HepG2 (cell line): ENCODE measurements at regions not wholly inside any gene's neighbourhood (a gene's known extent, or its start where the extent isn't known, plus 50 kb on each side); places are given as distances from the start of the nearest gene placed in this dataset.

Source experiments
- MED1 ChIP-seq: sonication (generic); formaldehyde crosslinking; IDR thresholded peaks from 2 replicates; pipeline ENCODE4 v1.4.0; 2020; ENCODE audit warnings: missing genetic modification reagents
- MTA3 ChIP-seq: sonication (generic); formaldehyde crosslinking; IDR thresholded peaks from 2 replicates; pipeline ENCODE4 v1.4.0; 2020; ENCODE audit warnings: missing genetic modification reagents
- NR2F1 ChIP-seq, 2 experiments: fragments of 450-650 bp in 1 of 2; formaldehyde crosslinking in 1 of 2; IDR thresholded peaks; 2 replicates each; pipeline versions ENCODE4 v1.5.0 to v1.6.1; 2016 to 2020; ENCODE audit warnings: mild to moderate bottlenecking in 1 of 2, missing compliant biosample characterization in 1 of 2, missing genetic modification reagents in 1 of 2, moderate library complexity in 1 of 2
- ZBTB8A ChIP-seq: sonication (generic); formaldehyde crosslinking; IDR thresholded peaks from 2 replicates; pipeline ENCODE4 v1.4.0; 2020; ENCODE audit warnings: mild to moderate bottlenecking, low read depth, missing genetic modification reagents, borderline replicate concordance
- ZFP90 ChIP-seq: sonication (generic); formaldehyde crosslinking; IDR thresholded peaks from 2 replicates; pipeline ENCODE4 v1.8.0; 2022; ENCODE audit warnings: missing genetic modification reagents, mild to moderate bottlenecking, inconsistent platforms, borderline replicate concordance
- ZNF350 ChIP-seq: sonication (generic); formaldehyde crosslinking; IDR thresholded peaks from 2 replicates; pipeline ENCODE4 v1.4.0; 2020; ENCODE audit warnings: mild to moderate bottlenecking, low read depth, missing genetic modification reagents, borderline replicate concordance
- ZNF737 ChIP-seq: sonication (generic); formaldehyde crosslinking; IDR thresholded peaks from 2 replicates; pipeline ENCODE4 v1.5.0; 2020; ENCODE audit warnings: missing genetic modification reagents, mild to moderate bottlenecking, borderline replicate concordance
- TF ChIP-seq, protein P1 (sequence below), 2 experiments: fragments of 450-650 bp in 1 of 2; sonication (generic) in 1 of 2; formaldehyde crosslinking in 1 of 2; IDR thresholded peaks; 2 replicates each; pipeline versions ENCODE4 v1.6.1 to v1.8.0; 2016 to 2022; ENCODE audit warnings: antibody characterized with exemption in 1 of 2, mild to moderate bottlenecking in 1 of 2, missing genetic modification reagents in 1 of 2
- TF ChIP-seq, protein P2 (sequence below): sonication (generic); formaldehyde crosslinking; IDR thresholded peaks from 2 replicates; pipeline ENCODE4 v1.4.0; 2020; ENCODE audit warnings: low read depth, mild to moderate bottlenecking, missing genetic modification reagents

DNA sequence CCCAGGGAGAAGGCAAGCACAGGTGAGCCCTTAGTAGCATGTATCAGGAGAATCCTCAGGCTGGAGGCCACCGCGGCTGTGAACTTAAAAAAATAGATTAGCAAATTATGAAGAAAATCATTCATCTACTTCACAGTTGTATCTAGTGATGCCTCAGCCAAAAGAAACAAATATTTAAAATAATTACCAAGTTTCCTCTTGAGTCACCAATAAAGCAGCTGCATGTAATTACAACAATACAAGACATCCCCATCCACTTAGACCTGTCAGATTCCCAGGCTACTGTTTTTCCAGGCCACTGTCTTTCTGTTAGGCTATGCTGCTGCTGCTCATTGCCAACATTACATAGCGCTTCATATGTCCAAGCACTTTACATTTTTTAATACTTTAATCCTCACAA, 54.6 kb upstream of the PHLPP1 start (continued):
- TF ChIP-seq, protein P1, sequence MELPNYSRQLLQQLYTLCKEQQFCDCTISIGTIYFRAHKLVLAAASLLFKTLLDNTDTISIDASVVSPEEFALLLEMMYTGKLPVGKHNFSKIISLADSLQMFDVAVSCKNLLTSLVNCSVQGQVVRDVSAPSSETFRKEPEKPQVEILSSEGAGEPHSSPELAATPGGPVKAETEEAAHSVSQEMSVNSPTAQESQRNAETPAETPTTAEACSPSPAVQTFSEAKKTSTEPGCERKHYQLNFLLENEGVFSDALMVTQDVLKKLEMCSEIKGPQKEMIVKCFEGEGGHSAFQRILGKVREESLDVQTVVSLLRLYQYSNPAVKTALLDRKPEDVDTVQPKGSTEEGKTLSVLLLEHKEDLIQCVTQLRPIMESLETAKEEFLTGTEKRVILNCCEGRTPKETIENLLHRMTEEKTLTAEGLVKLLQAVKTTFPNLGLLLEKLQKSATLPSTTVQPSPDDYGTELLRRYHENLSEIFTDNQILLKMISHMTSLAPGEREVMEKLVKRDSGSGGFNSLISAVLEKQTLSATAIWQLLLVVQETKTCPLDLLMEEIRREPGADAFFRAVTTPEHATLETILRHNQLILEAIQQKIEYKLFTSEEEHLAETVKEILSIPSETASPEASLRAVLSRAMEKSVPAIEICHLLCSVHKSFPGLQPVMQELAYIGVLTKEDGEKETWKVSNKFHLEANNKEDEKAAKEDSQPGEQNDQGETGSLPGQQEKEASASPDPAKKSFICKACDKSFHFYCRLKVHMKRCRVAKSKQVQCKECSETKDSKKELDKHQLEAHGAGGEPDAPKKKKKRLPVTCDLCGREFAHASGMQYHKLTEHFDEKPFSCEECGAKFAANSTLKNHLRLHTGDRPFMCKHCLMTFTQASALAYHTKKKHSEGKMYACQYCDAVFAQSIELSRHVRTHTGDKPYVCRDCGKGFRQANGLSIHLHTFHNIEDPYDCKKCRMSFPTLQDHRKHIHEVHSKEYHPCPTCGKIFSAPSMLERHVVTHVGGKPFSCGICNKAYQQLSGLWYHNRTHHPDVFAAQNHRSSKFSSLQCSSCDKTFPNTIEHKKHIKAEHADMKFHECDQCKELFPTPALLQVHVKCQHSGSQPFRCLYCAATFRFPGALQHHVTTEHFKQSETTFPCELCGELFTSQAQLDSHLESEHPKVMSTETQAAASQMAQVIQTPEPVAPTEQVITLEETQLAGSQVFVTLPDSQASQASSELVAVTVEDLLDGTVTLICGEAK (IDR thresholded peaks at IDR 0.05), result no peak
- TF ChIP-seq, protein P1 (CRISPR knock-in tag; IDR thresholded peaks at IDR 0.05), result no peak
- no peak for TF ChIP-seq NR2F1 (CRISPR knock-in tag; IDR thresholded peaks at IDR 0.05)
- TF ChIP-seq ZBTB8A (CRISPR knock-in tag), result no peak
- TF ChIP-seq MED1 (CRISPR knock-in tag), result no peak
- no peak for TF ChIP-seq ZNF350 (CRISPR knock-in tag)
- TF ChIP-seq, protein P2, sequence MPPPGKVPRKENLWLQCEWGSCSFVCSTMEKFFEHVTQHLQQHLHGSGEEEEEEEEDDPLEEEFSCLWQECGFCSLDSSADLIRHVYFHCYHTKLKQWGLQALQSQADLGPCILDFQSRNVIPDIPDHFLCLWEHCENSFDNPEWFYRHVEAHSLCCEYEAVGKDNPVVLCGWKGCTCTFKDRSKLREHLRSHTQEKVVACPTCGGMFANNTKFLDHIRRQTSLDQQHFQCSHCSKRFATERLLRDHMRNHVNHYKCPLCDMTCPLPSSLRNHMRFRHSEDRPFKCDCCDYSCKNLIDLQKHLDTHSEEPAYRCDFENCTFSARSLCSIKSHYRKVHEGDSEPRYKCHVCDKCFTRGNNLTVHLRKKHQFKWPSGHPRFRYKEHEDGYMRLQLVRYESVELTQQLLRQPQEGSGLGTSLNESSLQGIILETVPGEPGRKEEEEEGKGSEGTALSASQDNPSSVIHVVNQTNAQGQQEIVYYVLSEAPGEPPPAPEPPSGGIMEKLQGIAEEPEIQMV (CRISPR knock-in tag), result no peak
- no peak for TF ChIP-seq ZNF737
- TF ChIP-seq ZFP90 (CRISPR knock-in tag), result no peak
- TF ChIP-seq MTA3 (CRISPR knock-in tag), result no peak
